H1 (cell line): ENCODE measurements at regions not wholly inside any gene's neighbourhood (a gene's known extent, or its start where the extent isn't known, plus 50 kb on each side); places are given as distances from the start of the nearest gene placed in this dataset.

Experiments
- CTCF ChIA-PET: fragments of 300-600 bp; sonication (Branson Sonifier 250); formaldehyde crosslinking; loops from one replicate; lab custom pipeline; 2021; ENCODE audit not compliant: partially characterized antibody; lab: Charles Lee
- POLR2A ChIA-PET: fragments of 300-600 bp; sonication (Branson Sonifier 250); formaldehyde crosslinking; loops from one replicate; lab custom pipeline; 2021; ENCODE audit warnings: inconsistent platforms; ENCODE audit not compliant: partially characterized antibody; lab: Charles Lee
- DNase-seq, 2 experiments: peaks; one replicate each; pipeline versions ENCODE4 v3.0.0 to v3.0.0-alpha.2; 2010 to 2022; ENCODE audit warnings: low spot score in 2 of 2, low read depth in 1 of 2, mixed read lengths in 1 of 2
- FAIRE-seq: peaks from 2 replicates; lab custom pipeline; 2011; peaks lifted over from hg19 to GRCh38; lab: Jason Lieb, UNC
- H2AFZ ChIP-seq: 2 replicates; pipeline ENCODE4 v1.8.1; 2012; ENCODE audit warnings: low read length, inconsistent platforms
- H2AK5ac ChIP-seq: 2 replicates; pipeline ENCODE4 v1.6.1; 2013; ENCODE audit warnings: low read depth, low read length
- H2BK120ac ChIP-seq: replicated peaks from 2 replicates; pipeline ENCODE3; 2013; ENCODE audit warnings: low read depth, low read length, inconsistent platforms
- H2BK12ac ChIP-seq: 2 replicates; pipeline ENCODE4 v1.6.1; 2013; ENCODE audit warnings: low read depth, low read length
- H2BK15ac ChIP-seq: 2 replicates; pipeline ENCODE4 v1.6.1; 2013; ENCODE audit warnings: low read length
- H2BK20ac ChIP-seq: 2 replicates; pipeline ENCODE4 v1.6.1; 2013; ENCODE audit warnings: low read length
- H2BK5ac ChIP-seq: 2 replicates; pipeline ENCODE4 v1.6.1; 2013; ENCODE audit warnings: low read depth, low read length
- H3K14ac ChIP-seq: 2 replicates; pipeline ENCODE4 v1.6.1; 2013; ENCODE audit warnings: inconsistent platforms; ENCODE audit not compliant: insufficient read length
- H3K18ac ChIP-seq: 2 replicates; pipeline ENCODE4 v1.6.1; 2013; ENCODE audit warnings: low read length; ENCODE audit errors: extremely low read depth
- H3K23ac ChIP-seq: 2 replicates; pipeline ENCODE4 v1.6.1; 2013; ENCODE audit warnings: inconsistent platforms; ENCODE audit not compliant: insufficient read length
- H3K23me2 ChIP-seq: 2 replicates; pipeline ENCODE4 v1.6.1; 2013; ENCODE audit warnings: low read depth, low read length
- H3K27ac ChIP-seq: 2 replicates; pipeline ENCODE4 v1.6.1; 2011; ENCODE audit warnings: low read depth, low read length, inconsistent platforms
- H3K27me3 ChIP-seq, 4 experiments: replicated peaks in 1 of 4; 1 replicate in 1 of 4; 2 replicates in 3 of 4; pipeline versions ENCODE4 v1.6.1 to v1.8.1; 2011 to 2013; ENCODE audit warnings: low read length in 3 of 4, mild to moderate bottlenecking in 3 of 4, inconsistent platforms in 2 of 4, mixed read lengths in 2 of 4, moderate library complexity in 1 of 4; ENCODE audit not compliant: control insufficient read depth in 3 of 4, insufficient read depth in 3 of 4; ENCODE audit errors: extremely low read depth in 1 of 4
- H3K36me3 ChIP-seq, 4 experiments: 2 replicates each; pipeline versions ENCODE4 v1.6.1 to v1.8.1; 2011 to 2013; ENCODE audit warnings: mild to moderate bottlenecking in 4 of 4, low read length in 3 of 4, moderate library complexity in 2 of 4, control low read depth in 1 of 4, inconsistent platforms in 1 of 4; ENCODE audit not compliant: insufficient read depth in 4 of 4, control insufficient read depth in 2 of 4
- H3K4ac ChIP-seq: replicated peaks from 2 replicates; pipeline ENCODE3; 2013; ENCODE audit warnings: low read length, low read depth, mixed read lengths, inconsistent platforms; ENCODE audit not compliant: insufficient read length
- H3K4me1 ChIP-seq, 4 experiments: replicated peaks in 1 of 4; 1 replicate in 1 of 4; 2 replicates in 3 of 4; pipeline versions ENCODE4 v1.6.1 to v1.8.1; 2011 to 2013; ENCODE audit warnings: low read length in 3 of 4, inconsistent platforms in 2 of 4, mixed read lengths in 1 of 4; ENCODE audit not compliant: insufficient read depth in 4 of 4, control insufficient read depth in 3 of 4
- H3K4me2 ChIP-seq, 2 experiments: 2 replicates each; pipeline versions ENCODE4 v1.6.1 to v1.8.1; 2011 to 2013; ENCODE audit warnings: low read depth in 2 of 2, low read length in 2 of 2, control low read depth in 1 of 2, inconsistent platforms in 1 of 2, mild to moderate bottlenecking in 1 of 2; ENCODE audit not compliant: insufficient read depth in 1 of 2
- H3K4me3 ChIP-seq, 4 experiments: fragments of 200-600, 300-600 bp in 1 of 4; sonication (generic), shearing (Covaris generic), sonication (Bioruptor Twin) in 1 of 4; 2 replicates each; pipeline versions ENCODE4 v1.5.1 to v1.8.1; 2011 to 2016; ENCODE audit warnings: low read length in 4 of 4, low read depth in 3 of 4, control low read depth in 2 of 4, inconsistent platforms in 2 of 4, mild to moderate bottlenecking in 2 of 4, mixed read lengths in 1 of 4, moderate library complexity in 1 of 4; ENCODE audit not compliant: insufficient read depth in 2 of 4; ENCODE audit errors: extremely low read depth in 1 of 4
- H3K56ac ChIP-seq: replicated peaks from 2 replicates; pipeline ENCODE3; 2013; ENCODE audit warnings: low read depth, mild to moderate bottlenecking, mixed read lengths, low read length, inconsistent platforms; ENCODE audit not compliant: insufficient read length
- H3K79me1 ChIP-seq: 2 replicates; pipeline ENCODE4 v1.6.1; 2013; ENCODE audit warnings: low read depth, low read length, control low read depth
- H3K79me2 ChIP-seq, 2 experiments: 2 replicates each; pipeline versions ENCODE4 v1.6.1 to v1.8.1; 2012 to 2013; ENCODE audit warnings: low read length in 2 of 2, mild to moderate bottlenecking in 2 of 2, inconsistent platforms in 1 of 2; ENCODE audit not compliant: insufficient read depth in 2 of 2, control insufficient read depth in 1 of 2
- H3K9ac ChIP-seq, 4 experiments: replicated peaks in 1 of 4; 1 replicate in 1 of 4; 2 replicates in 3 of 4; pipeline versions ENCODE4 v1.6.1 to v1.8.1; 2011 to 2013; ENCODE audit warnings: low read depth in 3 of 4, low read length in 3 of 4, control low read depth in 2 of 4, mild to moderate bottlenecking in 2 of 4, moderate library complexity in 2 of 4, inconsistent platforms in 1 of 4; ENCODE audit errors: extremely low read depth in 1 of 4
- H3K9me3 ChIP-seq, 2 experiments: 2 replicates each; pipeline versions ENCODE4 v1.6.1 to v1.8.1; 2012 to 2013; ENCODE audit warnings: mild to moderate bottlenecking in 2 of 2, moderate library complexity in 2 of 2, control low read depth in 1 of 2, inconsistent platforms in 1 of 2, low read depth in 1 of 2, low read length in 1 of 2, mixed read lengths in 1 of 2; ENCODE audit not compliant: insufficient read depth in 2 of 2
- H4K20me1 ChIP-seq, 2 experiments: replicated peaks in 1 of 2; 2 replicates each; pipeline versions ENCODE3 to v1.8.1; 2011 to 2013; ENCODE audit warnings: inconsistent platforms in 2 of 2, low read length in 2 of 2, mild to moderate bottlenecking in 1 of 2; ENCODE audit not compliant: insufficient read depth in 2 of 2, control insufficient read depth in 1 of 2
- H4K5ac ChIP-seq: 2 replicates; pipeline ENCODE4 v1.6.1; 2013; ENCODE audit warnings: low read length, low read depth, mixed read lengths, inconsistent platforms; ENCODE audit not compliant: insufficient read length
- H4K8ac ChIP-seq: 2 replicates; pipeline ENCODE4 v1.8.0; 2013; ENCODE audit warnings: mild to moderate bottlenecking, moderate library complexity, low read length, inconsistent platforms; ENCODE audit not compliant: insufficient read depth; ENCODE audit errors: extremely low read depth
- H4K91ac ChIP-seq: replicated peaks from 2 replicates; pipeline ENCODE3; 2013; ENCODE audit warnings: low read length, mixed read lengths, inconsistent platforms; ENCODE audit not compliant: insufficient read length
- BCL11A ChIP-seq, 2 experiments: IDR thresholded peaks; one replicate each; pipeline ENCODE4 v1.6.1; 2011; ENCODE audit warnings: low read depth in 2 of 2, low read length in 2 of 2, mild to moderate bottlenecking in 2 of 2
- BRCA1 ChIP-seq: IDR thresholded peaks from 2 replicates; pipeline ENCODE4 v1.6.1; 2012; ENCODE audit warnings: low read depth, low read length, improper control_type of control experiment
- CBX5 ChIP-seq: fragments of 300-800, 300-1000 bp; sonication (generic); IDR thresholded peaks from 2 replicates; pipeline ENCODE4 v1.7.1; 2016; ENCODE audit warnings: antibody characterized with exemption, low read length, low read depth
- CTBP2 ChIP-seq: IDR thresholded peaks from 2 replicates; pipeline ENCODE4 v1.7.0; 2011; ENCODE audit warnings: borderline replicate concordance, mild to moderate bottlenecking, moderate library complexity, mixed read lengths, low read length; ENCODE audit not compliant: insufficient read depth, insufficient read length
- EP300 ChIP-seq, 2 experiments: IDR thresholded peaks; 1 replicate in 1 of 2; 2 replicates in 1 of 2; pipeline ENCODE4 v1.6.1; 2011 to 2012; ENCODE audit warnings: low read depth in 2 of 2, low read length in 2 of 2, mild to moderate bottlenecking in 2 of 2, borderline replicate concordance in 1 of 2, inconsistent platforms in 1 of 2, moderate library complexity in 1 of 2
- EZH2 ChIP-seq: fragments of 200-600 bp; sonication (generic); IDR thresholded peaks from 2 replicates; pipeline ENCODE4 v1.7.1; 2012; ENCODE audit warnings: low read depth, mild to moderate bottlenecking, moderate library complexity, low read length, inconsistent platforms; ENCODE audit not compliant: severe bottlenecking
- HDAC6 ChIP-seq: IDR thresholded peaks from one replicate; pipeline ENCODE4 v1.7.1; 2012; ENCODE audit warnings: low read depth, mild to moderate bottlenecking, inconsistent platforms, low read length, moderate library complexity
- RBBP5 ChIP-seq: IDR thresholded peaks from 2 replicates; pipeline ENCODE4 v1.7.1; 2012; ENCODE audit warnings: low read depth, mild to moderate bottlenecking, inconsistent platforms, low read length, moderate library complexity, borderline replicate concordance
- RXRA ChIP-seq: IDR thresholded peaks from 2 replicates; pipeline ENCODE4 v1.6.1; 2011; ENCODE audit warnings: low read depth, mild to moderate bottlenecking, low read length, moderate library complexity; ENCODE audit not compliant: insufficient read depth
- SIN3A ChIP-seq, 2 experiments: IDR thresholded peaks in 1 of 2; conservative IDR thresholded peaks in 1 of 2; 2 replicates each; pipeline ENCODE4 v1.6.1; 2011 to 2012; ENCODE audit warnings: low read length in 2 of 2, improper control_type of control experiment in 1 of 2, low read depth in 1 of 2, mild to moderate bottlenecking in 1 of 2
- SIRT6 ChIP-seq: IDR thresholded peaks from one replicate; pipeline ENCODE4 v1.7.1; 2012; ENCODE audit warnings: low read length, inconsistent platforms
- SRF ChIP-seq: IDR thresholded peaks from 2 replicates; pipeline ENCODE4 v1.6.1; 2011; ENCODE audit warnings: mild to moderate bottlenecking, low read depth, low read length, moderate library complexity
- TAF7 ChIP-seq: optimal IDR thresholded peaks from 2 replicates; pipeline ENCODE3; 2011; ENCODE audit warnings: low read depth, mild to moderate bottlenecking, inconsistent platforms, low read length, moderate library complexity, borderline replicate concordance
- WGBS, 2 experiments: shearing (Covaris generic) in 1 of 2; methylation state at CpG; one replicate each; pipeline versions ENCODE4 v1.1.6 to v1.1.7; 2013 to 2015; ENCODE audit warnings: low lambda C conversion rate in 2 of 2, mixed read lengths in 2 of 2, inconsistent platforms in 1 of 2, low coverage in 1 of 2, missing lambda C conversion rate in 1 of 2; ENCODE audit not compliant: insufficient replicate concordance in 2 of 2, insufficient coverage in 1 of 2, insufficient read length in 1 of 2; ENCODE audit errors: extremely low coverage in 1 of 2, missing lambda C conversion rate in 1 of 2; 5-methylcytosine and 5-hydroxymethylcytosine counted together

GRCh38 chr6:76790045-76790796 lies 673.1 kb downstream of the HTR1B start:
- Histone ChIP-seq H3K4me2 (no peak overlapping the region), H3K4me3 (no peak overlapping the region), H4K8ac (no peak overlapping the region), H3K18ac (no peak overlapping the region), H4K20me1 (no peaks in the 10 kb centered on the region), H3K79me2 (no peaks in the 10 kb centered on the region), H4K91ac (no peak overlapping the region), H3K27ac (no peak overlapping the region), H3K56ac (no peak overlapping the region), H3K9ac (no peak overlapping the region), H3K36me3 (no peaks in the 10 kb centered on the region), H2BK120ac (no peak overlapping the region), H2AK5ac (no peak overlapping the region), H2AFZ (no peak overlapping the region), H4K5ac (no peak overlapping the region), H3K27me3 (no peaks in the 10 kb centered on the region), H2BK20ac (no peak overlapping the region), H3K23ac (no peak overlapping the region), H3K23me2 (no peaks in the 10 kb centered on the region), H2BK12ac (no peak overlapping the region), H3K14ac (no peak overlapping the region), H3K9me3 (0 out of 4 replicates have a peak, but pooled peaks cover 3% of the 10 kb centered on the region in 2 experiments), H2BK5ac (no peak overlapping the region), H3K79me1 (no peaks in the 10 kb centered on the region), H3K4me1 (no peaks in the 10 kb centered on the region), H3K4ac (no peak overlapping the region), H2BK15ac (no peak overlapping the region)
- FAIRE-seq (no peak), DNase-seq (no peak)
- ChIA-PET POLR2A (no interaction called here), CTCF (no interaction called here)
- 85% methylated on average over 4 of the region's 4 CpGs; no CpG with 5 or more reads in 1 of the 2 experiments for WGBS, 2 experiments
- TF ChIP-seq CTBP2 (no peak), TAF7 (no peak), SIRT6 (no peak), SRF (no peak), RBBP5 (no peak), EP300 (IDR thresholded peaks at IDR 0.05; ENCODE audit: borderline replicate concordance in 1 of 2, low read depth in 2 of 2, low read length in 2 of 2) (no peak), EZH2 (no peak), BRCA1 (no peak), BCL11A (IDR thresholded peaks at IDR 0.05; ENCODE audit: low read depth in 2 of 2, low read length in 2 of 2) (no peak), SIN3A (conservative IDR thresholded peaks at IDR 0.05 in 1 of 2, IDR thresholded peaks at IDR 0.05 in 1 of 2; ENCODE audit: low read depth in 1 of 2, low read length in 2 of 2) (no peak), CBX5 (no peak), HDAC6 (no peak), RXRA (no peak)
